ENCODE measurements at regions not wholly inside any gene's neighbourhood (a gene's known extent, or its start where the extent isn't known, plus 50 kb on each side); places are given as distances from the start of the nearest gene placed in this dataset.

DNA sequence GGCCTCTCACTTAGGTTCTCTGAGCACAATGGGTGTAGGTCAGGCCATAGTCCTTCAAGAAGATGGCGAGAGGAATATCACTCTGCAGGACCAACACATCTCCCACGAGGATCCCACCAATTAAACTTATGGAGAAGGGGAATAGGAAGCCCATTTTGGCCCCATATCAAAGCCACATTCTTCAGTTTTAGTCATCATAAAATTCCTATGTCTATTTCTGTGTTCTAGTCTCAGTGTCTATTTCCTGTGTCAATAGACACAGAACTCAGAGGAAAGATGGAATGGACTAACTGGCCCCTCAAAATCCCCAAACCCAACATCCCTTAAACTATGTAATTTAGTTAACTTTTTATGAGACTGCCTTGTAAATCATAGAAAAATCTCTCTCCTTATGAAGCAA, 216.8 kb downstream of the HACE1 start:
- Histone ChIP-seq H3K4me2 (peak overlapping the region in 6 of 11 experiments; percentile 10 to 58 (median 40); a peak in 11 of 22 replicates), H4K20me1 (no peaks in the 10 kb centered on the region), H3K9me3 (replicated peaks in 1 of 11) (peaks cover 0 to 25% (median 6%) of the 10 kb centered on the region in 11 experiments; a peak in 11 of 22 replicates), H3K4me1 (peaks cover 17 to 59% (median 44%) of the 10 kb centered on the region in 10 experiments), H3K9ac (no peak overlapping the region), H3K36me3 (no peaks in the 10 kb centered on the region), H3K27ac (peak overlapping the region in 6 of 11 experiments; percentile 0 to 45 (median 36); a peak in 8 of 22 replicates), H3K27me3 (no peaks in the 10 kb centered on the region), H3K4me3 (no peak overlapping the region)
- no peak for TF ChIP-seq Cebpa-rat (IDR thresholded peaks at IDR 0.05)

- Histone ChIP-seq H3K27ac (peak overlapping the region in 10 of 11 experiments; percentile 12 to 90 (median 85); a peak in 19 of 22 replicates), H3K9ac (peak overlapping the region in 6 of 11 experiments; percentile 9 to 73 (median 71); a peak in 10 of 22 replicates), H3K9me3 (replicated peaks in 1 of 11) (peaks cover 0 to 17% (median 0%) of the 10 kb centered on the region in 11 experiments; a peak in 8 of 22 replicates), H3K36me3 (no peaks in the 10 kb centered on the region), H3K4me3 (no peak overlapping the region), H3K4me1 (peaks cover 17 to 72% (median 48%) of the 10 kb centered on the region in 10 experiments), H3K27me3 (no peaks in the 10 kb centered on the region), H3K4me2 (peak overlapping the region in 9 of 11 experiments; percentile 4 to 84 (median 73); a peak in 16 of 22 replicates), H4K20me1 (no peaks in the 10 kb centered on the region)
- no peak for TF ChIP-seq Cebpa-rat (IDR thresholded peaks at IDR 0.05)
These were observed 219.0 kb downstream of the HACE1 start for GRCh38 chr6:104640761-104641160.

DNA sequence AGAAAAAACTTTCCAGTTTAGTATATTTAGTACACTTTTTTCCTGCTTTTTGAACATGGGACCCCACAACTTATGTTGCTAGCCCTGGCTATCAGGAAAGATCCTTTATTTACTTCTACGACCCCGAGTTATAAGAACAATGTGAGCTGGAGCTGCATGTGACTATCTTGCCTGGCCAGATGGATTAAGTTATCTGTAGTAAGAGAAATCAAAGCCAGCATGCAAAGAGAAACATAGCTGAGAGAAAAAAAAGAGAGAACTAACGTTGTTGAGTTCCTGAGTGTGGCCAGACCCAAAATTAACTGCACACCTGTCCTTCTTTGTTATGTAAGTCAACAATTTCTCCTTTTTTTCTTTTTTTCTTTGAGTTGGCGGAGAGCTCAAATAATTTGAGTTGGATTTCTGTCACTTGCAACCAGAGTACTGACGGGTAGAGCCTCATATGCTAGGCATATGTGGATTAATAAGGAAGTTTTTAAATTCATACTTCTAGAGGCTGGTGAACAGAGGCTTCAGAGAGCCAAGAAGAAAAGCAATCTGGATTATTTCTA, 219.5 kb downstream of the HACE1 start:
- no peaks in the 10 kb centered on the region for H4K20me1 ChIP-seq
- peaks cover 0 to 21% (median 5%) of the 10 kb centered on the region in 11 experiments; a peak in 16 of 22 replicates for H3K9me3 ChIP-seq (replicated peaks in 1 of 11)
- H3K36me3 ChIP-seq, result no peaks in the 10 kb centered on the region
- H3K9ac ChIP-seq, result peak overlapping the region in 8 of 11 experiments; percentile 52 to 73 (median 71); a peak in 15 of 22 replicates
- peak overlapping the region in 10 of 11 experiments; percentile 22 to 84 (median 72); a peak in 19 of 22 replicates for H3K4me2 ChIP-seq
- H3K4me1 ChIP-seq, result peaks cover 17 to 72% (median 48%) of the 10 kb centered on the region in 10 experiments
- peak overlapping the region in 10 of 11 experiments; percentile 50 to 90 (median 85); a peak in 20 of 22 replicates for H3K27ac ChIP-seq
- no peak for TF ChIP-seq Cebpa-rat (IDR thresholded peaks at IDR 0.05)
- H3K27me3 ChIP-seq, result no peaks in the 10 kb centered on the region
- peak overlapping the region in 2 of 10 experiments; percentile 4 to 16; a peak in 2 of 20 replicates for H3K4me3 ChIP-seq

- no peaks in the 10 kb centered on the region for H3K36me3 ChIP-seq
- H3K27ac ChIP-seq, result peak overlapping the region; percentile 22 to 90 (median 83); a peak in 20 of 22 replicates
- H3K9me3 ChIP-seq (replicated peaks in 1 of 11), result peaks cover 0 to 26% (median 10%) of the 10 kb centered on the region in 11 experiments; a peak in 17 of 22 replicates
- H4K20me1 ChIP-seq, result no peaks in the 10 kb centered on the region
- H3K4me3 ChIP-seq, result peak overlapping the region in 1 of 10 experiments; percentile 20; a peak in 1 of 20 replicates
- peaks cover 17 to 72% (median 48%) of the 10 kb centered on the region in 10 experiments for H3K4me1 ChIP-seq
- TF ChIP-seq Cebpa-rat (IDR thresholded peaks at IDR 0.05), result peak in 3 of 11 experiments; percentile 23 to 74 (median 55); a peak in 5 of 22 replicates
- peak overlapping the region in 8 of 11 experiments; percentile 25 to 74 (median 65); a peak in 13 of 22 replicates for H3K9ac ChIP-seq
- H3K4me2 ChIP-seq, result peak overlapping the region; percentile 49 to 89 (median 73)
- H3K27me3 ChIP-seq, result no peaks in the 10 kb centered on the region
These were observed 220.1 kb downstream of the HACE1 start for GRCh38 chr6:104639668-104640067.

GRCh38 chr6:104638841-104639290, 220.9 kb downstream of the HACE1 start:
- H4K20me1 ChIP-seq, result no peaks in the 10 kb centered on the region
- peak overlapping the region; percentile 20 to 90 (median 83); a peak in 20 of 22 replicates for H3K27ac ChIP-seq
- TF ChIP-seq Cebpa-rat (IDR thresholded peaks at IDR 0.05), result no peak

GRCh38 chr6:104633125-104633524, 226.6 kb downstream of the HACE1 start:
- Histone ChIP-seq H4K20me1 (no peaks in the 10 kb centered on the region), H3K9ac (no peak overlapping the region), H3K4me2 (no peak overlapping the region), H3K4me3 (no peak overlapping the region), H3K27me3 (no peaks in the 10 kb centered on the region), H3K27ac (no peak overlapping the region), H3K4me1 (peaks cover 0 to 15% (median 7%) of the 10 kb centered on the region in 10 experiments; a peak in 14 of 20 replicates), H3K36me3 (no peaks in the 10 kb centered on the region), H3K9me3 (replicated peaks in 1 of 11) (peaks cover 0 to 37% (median 12%) of the 10 kb centered on the region in 11 experiments; a peak in 17 of 22 replicates)
- no peak for TF ChIP-seq Cebpa-rat (IDR thresholded peaks at IDR 0.05)

More at GRCh38 chr6:104638841-104639290, 220.9 kb downstream of the HACE1 start:
- no peaks in the 10 kb centered on the region for H3K36me3 ChIP-seq
- H3K27me3 ChIP-seq, result no peaks in the 10 kb centered on the region
- H3K4me3 ChIP-seq, result peak overlapping the region in 1 of 10 experiments; percentile 20; a peak in 1 of 20 replicates
- H3K9me3 ChIP-seq (replicated peaks in 1 of 11), result peaks cover 0 to 29% (median 12%) of the 10 kb centered on the region in 11 experiments; a peak in 17 of 22 replicates
- peak overlapping the region; percentile 49 to 89 (median 73) for H3K4me2 ChIP-seq
- peaks cover 17 to 66% (median 48%) of the 10 kb centered on the region in 10 experiments for H3K4me1 ChIP-seq
- H3K9ac ChIP-seq, result peak overlapping the region in 8 of 11 experiments; percentile 16 to 74 (median 46); a peak in 13 of 22 replicates

GRCh38 chr6:104632588-104632987, 227.1 kb downstream of the HACE1 start:
- Histone ChIP-seq H4K20me1 (no peaks in the 10 kb centered on the region), H3K4me3 (no peak overlapping the region), H3K27me3 (no peaks in the 10 kb centered on the region), H3K4me2 (no peak overlapping the region), H3K9me3 (replicated peaks in 1 of 11) (peaks cover 0 to 37% (median 12%) of the 10 kb centered on the region in 11 experiments; a peak in 17 of 22 replicates), H3K9ac (no peak overlapping the region), H3K27ac (no peak overlapping the region), H3K36me3 (no peaks in the 10 kb centered on the region), H3K4me1 (peaks cover 0 to 10% (median 2%) of the 10 kb centered on the region in 10 experiments; a peak in 11 of 20 replicates)
- no peak for TF ChIP-seq Cebpa-rat (IDR thresholded peaks at IDR 0.05)

DNA sequence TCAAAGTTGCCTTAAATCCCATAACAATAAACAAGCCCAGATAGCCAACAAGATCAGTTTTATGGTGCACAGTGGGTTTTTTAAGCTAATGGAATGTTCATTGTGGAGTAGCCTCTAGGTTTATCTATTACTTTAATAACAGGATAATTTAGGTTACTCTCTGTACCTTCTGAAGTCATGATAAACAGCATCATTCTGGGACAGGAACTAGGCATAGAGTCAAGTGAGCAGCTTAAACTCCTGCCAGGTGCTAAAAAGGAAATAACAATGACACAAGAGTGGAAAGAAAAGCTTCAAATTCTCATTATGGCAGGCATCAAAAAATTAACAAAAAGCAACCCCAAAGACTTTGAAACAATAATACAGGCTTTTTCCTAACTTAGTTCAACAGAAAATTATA, 228.8 kb downstream of the HACE1 start:
- H3K4me3 ChIP-seq, result no peak overlapping the region
- peaks cover 0 to 37% (median 12%) of the 10 kb centered on the region in 11 experiments; a peak in 17 of 22 replicates for H3K9me3 ChIP-seq (replicated peaks in 1 of 11)
- no peak for TF ChIP-seq Cebpa-rat (IDR thresholded peaks at IDR 0.05)
- no peaks in the 10 kb centered on the region for H3K27me3 ChIP-seq
- H3K4me1 ChIP-seq, result no peaks in the 10 kb centered on the region
- no peak overlapping the region for H3K27ac ChIP-seq
- H3K36me3 ChIP-seq, result no peaks in the 10 kb centered on the region
- no peaks in the 10 kb centered on the region for H4K20me1 ChIP-seq
- H3K4me2 ChIP-seq, result no peak overlapping the region
- no peak overlapping the region for H3K9ac ChIP-seq

DNA sequence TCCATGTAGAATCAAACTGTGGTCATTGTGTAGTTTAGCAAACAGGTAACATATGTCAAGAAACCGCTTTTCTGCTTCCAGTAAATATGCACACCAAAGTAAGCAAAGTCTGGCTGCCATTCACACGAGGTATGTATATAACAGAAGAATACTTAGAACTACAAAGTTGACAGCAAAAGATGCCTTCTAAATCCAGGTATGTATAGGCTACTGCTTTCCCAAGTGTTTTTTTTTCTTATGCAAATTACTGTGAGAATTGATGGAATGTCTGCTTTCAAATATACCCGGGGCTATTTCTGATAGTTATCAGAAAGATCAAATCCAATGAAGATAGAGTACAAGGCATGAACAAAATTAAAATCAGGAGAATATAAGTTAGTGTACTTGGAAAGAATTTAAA, 229.2 kb downstream of the HACE1 start:
- Histone ChIP-seq H3K4me3 (no peak overlapping the region), H3K27me3 (no peaks in the 10 kb centered on the region), H3K27ac (no peak overlapping the region), H3K4me1 (no peaks in the 10 kb centered on the region), H4K20me1 (no peaks in the 10 kb centered on the region), H3K36me3 (no peaks in the 10 kb centered on the region), H3K9ac (no peak overlapping the region), H3K9me3 (replicated peaks in 1 of 11) (peaks cover 0 to 33% (median 11%) of the 10 kb centered on the region in 11 experiments; a peak in 17 of 22 replicates), H3K4me2 (no peak overlapping the region)
- TF ChIP-seq Cebpa-rat (IDR thresholded peaks at IDR 0.05), result no peak

Measured in BLaER1 treated with 17β-estradiol and CSF1 and Interleukin-3, amounts not matched to agents 10 nM and 100 nM (cell line).